DOHH2 (cell line): ENCODE measurements at regions not wholly inside any gene's neighbourhood (a gene's known extent, or its start where the extent isn't known, plus 50 kb on each side); places are given as distances from the start of the nearest gene placed in this dataset.

Experiments used
- EZH2phosphoT487 ChIP-seq: fragments of 200-600 bp; sonication (generic); IDR thresholded peaks from 2 replicates; pipeline ENCODE4 v1.6.1; 2017; ENCODE audit warnings: borderline replicate concordance, mild to moderate bottlenecking, antibody characterized with exemption, low read length, moderate library complexity, mixed read lengths
- TF ChIP-seq, protein P1 (sequence below): fragments of 200-600 bp; sonication (generic); IDR thresholded peaks from one replicate; pipeline ENCODE4 v1.5.1; 2014; ENCODE audit warnings: antibody characterized with exemption, mild to moderate bottlenecking, low read depth, low read length; ENCODE audit not compliant: poor library complexity, severe bottlenecking

DNA sequence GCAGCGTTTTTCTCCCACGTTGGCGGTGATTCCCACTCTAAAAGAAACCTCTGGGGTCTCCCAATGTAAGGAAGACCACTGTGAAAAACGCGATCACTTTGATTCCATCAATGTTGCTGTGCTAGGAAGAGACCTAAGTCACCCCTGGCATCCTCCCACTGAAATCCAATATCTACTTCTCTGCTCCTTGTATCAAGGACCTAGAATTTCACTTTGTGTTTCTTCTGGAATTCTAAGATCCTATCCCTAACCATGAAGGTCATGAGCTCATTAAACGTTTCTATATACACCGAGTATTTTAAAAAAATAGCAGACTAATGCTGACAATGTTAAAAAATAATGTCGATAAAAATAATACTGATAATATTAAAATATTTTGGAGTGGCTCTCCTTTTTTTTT is 118.8 kb upstream of the MYO10 start:
- TF ChIP-seq, protein P1, sequence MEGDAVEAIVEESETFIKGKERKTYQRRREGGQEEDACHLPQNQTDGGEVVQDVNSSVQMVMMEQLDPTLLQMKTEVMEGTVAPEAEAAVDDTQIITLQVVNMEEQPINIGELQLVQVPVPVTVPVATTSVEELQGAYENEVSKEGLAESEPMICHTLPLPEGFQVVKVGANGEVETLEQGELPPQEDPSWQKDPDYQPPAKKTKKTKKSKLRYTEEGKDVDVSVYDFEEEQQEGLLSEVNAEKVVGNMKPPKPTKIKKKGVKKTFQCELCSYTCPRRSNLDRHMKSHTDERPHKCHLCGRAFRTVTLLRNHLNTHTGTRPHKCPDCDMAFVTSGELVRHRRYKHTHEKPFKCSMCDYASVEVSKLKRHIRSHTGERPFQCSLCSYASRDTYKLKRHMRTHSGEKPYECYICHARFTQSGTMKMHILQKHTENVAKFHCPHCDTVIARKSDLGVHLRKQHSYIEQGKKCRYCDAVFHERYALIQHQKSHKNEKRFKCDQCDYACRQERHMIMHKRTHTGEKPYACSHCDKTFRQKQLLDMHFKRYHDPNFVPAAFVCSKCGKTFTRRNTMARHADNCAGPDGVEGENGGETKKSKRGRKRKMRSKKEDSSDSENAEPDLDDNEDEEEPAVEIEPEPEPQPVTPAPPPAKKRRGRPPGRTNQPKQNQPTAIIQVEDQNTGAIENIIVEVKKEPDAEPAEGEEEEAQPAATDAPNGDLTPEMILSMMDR = no peak
- TF ChIP-seq EZH2phosphoT487 = no peak
